ENCODE measurements at regions not wholly inside any gene's neighbourhood (a gene's known extent, or its start where the extent isn't known, plus 50 kb on each side); places are given as distances from the start of the nearest gene placed in this dataset.

DNA sequence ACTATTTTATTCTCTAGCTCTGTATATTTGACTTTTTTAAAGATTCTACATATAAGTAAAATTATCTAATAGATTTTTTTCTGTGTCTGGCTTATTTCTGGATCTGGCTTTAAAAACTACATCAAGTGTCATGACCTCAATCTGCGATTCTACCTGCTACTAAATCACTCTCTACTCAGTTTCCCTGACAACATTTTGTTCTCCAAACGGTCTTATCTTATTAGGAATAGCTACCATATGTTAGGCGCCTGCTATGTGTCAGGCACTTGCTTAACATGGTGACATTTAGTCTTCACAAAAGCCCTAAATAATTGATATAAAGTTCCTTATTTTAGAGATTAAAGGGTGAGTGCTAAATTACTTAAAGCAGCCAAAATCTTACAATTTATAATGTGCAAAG, 1362.9 kb upstream of the FLRT2 start:
- DNase-seq = no peak

DNA sequence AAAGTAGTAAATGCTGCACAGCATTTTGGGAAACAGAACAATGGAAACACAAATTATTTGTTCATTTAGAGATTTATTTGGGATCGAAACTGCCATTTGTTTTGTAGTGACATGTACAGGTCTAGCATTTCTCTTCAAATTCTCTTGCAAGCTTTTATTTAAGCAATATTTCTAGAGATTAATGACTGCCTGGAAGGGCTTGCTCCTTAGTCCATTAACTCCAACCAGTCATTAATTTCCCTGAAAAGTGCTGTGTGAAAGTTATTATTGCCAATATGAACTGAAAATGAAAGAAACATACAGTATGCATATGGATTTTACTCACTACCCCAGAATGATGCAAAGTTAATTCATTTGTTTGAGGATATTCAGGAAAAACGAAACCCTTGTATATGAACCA, 1349.6 kb upstream of the FLRT2 start:
- no peak for DNase-seq

DNA sequence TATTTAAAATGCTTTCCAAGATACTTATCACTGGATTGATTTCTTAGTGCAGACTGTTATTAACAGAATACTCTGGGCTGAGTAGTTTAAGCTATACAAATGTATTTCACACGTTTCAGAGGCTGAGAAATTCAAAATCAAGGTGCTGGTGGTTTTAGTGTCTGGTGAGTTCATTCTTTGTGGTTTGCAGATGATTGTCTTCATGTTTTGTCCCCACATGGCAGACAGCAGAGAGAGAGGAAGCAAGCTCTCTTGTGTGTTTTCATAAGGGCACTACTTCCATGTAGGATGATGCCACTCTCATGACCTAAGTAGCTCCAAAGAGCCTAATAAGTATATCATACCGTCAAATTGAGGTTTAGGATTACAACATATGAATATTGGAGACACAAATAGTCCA, 1348.9 kb upstream of the FLRT2 start:
- DNase-seq = no peak

DNA sequence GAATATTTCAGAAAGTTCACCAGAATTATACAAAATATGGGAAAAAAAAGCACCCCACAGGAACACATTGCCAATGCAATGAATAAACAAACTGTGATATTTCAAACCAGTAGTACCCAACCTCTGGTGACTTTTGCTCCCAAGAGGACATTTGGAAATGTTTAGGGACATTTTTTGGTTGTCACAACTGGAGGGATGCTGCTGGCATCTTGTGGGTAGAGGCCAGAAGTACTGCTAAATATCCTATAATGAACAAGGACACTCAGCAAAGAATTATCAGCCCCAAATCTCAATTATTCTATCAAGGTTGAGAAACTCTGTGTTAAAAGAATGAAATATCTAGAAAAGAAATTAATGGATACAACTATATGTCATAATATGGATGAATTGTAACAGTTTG, 1334.4 kb upstream of the FLRT2 start:
- no peak for DNase-seq

DNA sequence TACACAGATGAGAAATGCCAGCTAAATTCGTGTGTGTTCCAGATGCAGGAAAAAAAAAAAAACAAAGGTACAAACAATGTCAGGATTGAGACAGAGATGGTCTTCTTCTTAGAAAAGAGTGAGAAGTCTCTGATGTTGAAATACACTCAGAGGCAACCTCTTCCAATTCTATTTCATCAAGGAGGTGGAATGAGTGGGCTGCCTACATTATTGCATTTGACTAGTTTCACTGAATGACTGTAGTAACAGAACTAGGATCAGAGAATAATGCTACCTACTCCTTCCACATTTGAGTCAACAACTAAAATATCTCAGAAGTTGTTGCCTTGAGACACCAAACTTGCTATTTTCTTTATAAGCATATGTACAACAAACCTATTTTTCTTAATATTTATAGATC, 1332.2 kb upstream of the FLRT2 start:
- DNase-seq = no peak

DNA sequence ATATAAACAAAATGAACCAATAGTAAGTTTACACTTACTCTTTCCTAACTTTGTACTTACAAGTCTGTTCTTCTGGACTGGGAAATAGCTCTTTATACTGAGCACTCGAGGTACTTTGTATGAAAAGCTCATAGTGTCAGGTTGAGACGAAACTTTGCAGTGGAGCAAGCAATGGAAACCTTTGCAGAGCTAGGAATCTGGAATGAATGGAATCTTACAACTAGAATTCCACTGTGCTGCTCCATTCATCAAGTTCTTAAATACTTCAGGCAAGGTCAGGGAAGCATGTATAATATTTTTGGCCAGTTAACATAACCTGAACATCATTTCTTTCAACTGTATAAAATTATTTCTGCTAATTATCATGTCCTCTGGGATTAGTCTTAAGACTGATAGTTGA, 1327.5 kb upstream of the FLRT2 start:
- no peak for DNase-seq

DNA sequence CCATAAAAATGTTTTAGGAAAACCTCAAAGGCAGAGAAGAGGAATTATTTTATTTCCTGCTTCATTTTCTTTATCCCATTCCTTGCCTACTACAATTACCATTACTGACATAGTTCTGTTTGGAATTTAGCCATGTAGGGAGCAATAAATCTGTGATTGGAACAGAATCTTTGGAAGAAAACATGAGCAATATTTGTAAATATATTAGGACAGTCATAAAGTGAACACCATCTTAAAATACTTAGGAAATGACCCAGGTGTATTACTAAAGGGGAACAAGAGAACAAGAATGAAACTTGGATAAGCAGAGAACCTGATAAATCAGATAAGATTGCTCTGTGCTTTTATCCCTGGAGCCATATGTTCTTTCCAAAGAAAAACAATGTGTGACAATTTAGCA, 1326.0 kb upstream of the FLRT2 start:
- no peak for DNase-seq

DNA sequence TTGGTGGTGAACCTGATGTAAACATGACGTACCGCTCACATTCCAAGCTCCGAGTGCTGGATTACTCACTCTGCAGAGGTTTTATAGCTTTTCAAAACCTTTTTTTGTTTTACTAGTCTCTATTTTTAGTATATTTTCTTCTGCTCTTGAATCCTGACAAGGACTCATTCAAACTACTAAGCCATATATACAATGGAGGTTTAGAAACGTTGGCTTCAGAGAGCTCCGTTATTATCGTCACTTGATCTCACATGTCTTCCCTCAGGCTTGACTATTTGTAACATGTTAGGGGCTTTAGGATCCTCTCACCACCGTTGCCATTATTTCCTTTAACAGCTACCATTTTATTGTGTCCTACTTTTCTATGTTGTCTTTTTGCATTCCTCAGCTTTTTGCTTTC, 1321.5 kb upstream of the FLRT2 start:
- DNase-seq = no peak

DNA sequence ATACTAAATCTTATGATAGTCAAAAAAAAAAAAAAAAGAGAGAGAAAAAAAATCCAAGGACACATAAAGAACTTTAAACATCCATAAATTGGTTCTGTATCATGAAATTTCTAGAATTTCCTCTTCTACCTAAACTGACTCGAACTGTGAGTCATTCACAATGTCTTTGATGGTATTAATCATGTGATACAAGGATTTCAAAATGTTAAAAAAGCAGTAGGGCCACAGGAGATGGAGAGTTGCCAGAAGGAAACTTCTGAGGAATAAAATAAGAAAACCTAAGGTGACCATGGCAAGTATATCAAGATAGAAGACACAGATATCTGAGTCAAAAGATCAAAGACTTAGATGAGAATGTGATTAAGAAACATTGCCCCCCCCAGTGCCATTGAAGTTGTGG, 1320.9 kb upstream of the FLRT2 start:
- no peak for DNase-seq

DNA sequence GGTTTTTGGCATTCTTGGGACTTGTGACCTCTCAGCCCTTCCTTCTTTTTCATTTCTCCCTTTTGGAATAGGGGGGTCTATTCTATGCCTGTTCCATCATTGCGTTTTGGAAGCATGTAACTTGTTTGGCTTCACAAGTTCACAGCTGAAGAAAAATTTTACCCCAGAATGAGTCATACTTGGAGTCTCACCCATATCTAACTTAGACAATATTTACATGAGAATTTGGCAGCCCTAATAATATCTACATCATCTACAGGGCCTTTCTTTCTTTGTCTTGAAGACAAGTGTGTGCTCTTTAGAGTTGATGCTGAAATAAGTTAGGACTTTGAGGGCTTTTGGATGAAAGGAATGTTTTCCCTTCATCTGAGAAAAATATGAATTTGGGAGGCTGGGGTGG, 1312.9 kb upstream of the FLRT2 start:
- DNase-seq = no peak

DNA sequence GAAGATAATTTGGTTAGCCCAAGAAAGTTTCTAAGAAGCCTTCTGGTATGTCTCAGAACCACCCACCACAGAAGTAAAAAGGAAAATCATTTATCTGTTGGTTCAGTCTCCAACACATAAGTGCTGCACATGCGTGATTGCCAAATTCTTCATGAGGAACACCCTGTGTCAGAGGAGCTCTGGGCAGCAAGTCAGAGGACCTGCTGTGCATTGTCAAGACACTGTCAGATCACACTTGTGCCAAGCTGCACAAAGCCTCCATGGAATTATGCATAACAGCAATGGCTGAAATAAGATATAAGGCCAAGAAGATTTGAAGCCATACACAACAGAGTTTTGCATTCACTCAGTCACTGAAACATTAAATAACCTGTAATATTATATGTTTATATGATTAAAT, 1304.7 kb upstream of the FLRT2 start:
- no peak for DNase-seq

DNA sequence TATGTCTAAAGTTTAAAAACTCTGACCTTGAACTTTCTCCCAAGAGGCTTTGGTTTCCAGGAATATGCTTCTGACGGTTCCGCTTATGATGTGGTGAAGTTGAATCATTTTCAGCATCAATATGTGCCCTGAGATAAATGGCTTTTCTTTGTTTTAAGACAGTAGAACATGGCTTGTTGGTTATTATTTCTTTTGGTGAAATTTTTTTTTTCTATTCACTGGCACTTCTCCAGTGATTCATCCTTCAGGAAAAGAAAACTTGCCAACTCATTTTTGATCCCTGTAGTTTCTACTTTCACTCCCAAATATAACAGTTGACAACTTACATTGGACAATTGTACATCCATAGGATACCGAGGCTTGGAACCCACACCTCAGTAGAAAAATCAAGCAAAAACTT, 1301.2 kb upstream of the FLRT2 start:
- no peak for DNase-seq

DNA sequence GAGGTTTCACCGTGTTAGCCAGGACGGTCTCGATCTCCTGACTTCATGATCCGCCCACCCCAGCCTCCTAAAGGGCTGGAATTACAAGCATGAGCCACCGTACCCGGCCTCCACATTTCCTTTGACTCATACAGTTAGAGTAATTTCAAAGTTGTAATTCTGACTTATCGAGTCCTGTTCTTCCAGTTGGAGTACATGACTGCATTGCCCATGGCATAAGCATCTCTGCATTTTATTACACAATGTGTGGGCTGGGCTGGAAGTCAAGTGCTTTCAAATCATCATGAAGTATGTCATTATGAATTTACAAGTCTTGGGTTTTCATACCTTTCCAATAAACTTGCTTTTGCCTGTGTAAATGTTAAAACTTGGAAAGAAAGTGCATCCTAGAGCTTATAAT, 1295.7 kb upstream of the FLRT2 start:
- no peak for DNase-seq

DNA sequence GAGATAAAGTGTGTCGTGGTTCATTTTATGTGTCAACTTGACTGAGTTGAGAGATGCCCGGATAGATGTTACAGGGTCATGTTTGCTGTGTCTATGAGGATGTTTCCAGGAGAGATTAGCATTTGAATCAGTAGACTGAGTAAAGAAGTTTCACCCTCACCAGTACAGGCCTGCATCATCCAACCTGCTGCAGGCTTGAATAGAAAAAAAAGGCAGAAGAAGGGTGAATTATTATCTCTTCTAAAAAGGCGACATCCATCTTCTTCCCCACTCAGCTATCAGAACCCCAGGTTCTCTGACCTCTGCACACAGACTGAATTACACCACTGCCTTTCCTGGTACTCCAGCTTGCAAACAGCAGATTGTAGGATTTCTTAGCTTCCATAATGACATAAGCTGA, 1293.7 kb upstream of the FLRT2 start:
- no peak for DNase-seq

DNA sequence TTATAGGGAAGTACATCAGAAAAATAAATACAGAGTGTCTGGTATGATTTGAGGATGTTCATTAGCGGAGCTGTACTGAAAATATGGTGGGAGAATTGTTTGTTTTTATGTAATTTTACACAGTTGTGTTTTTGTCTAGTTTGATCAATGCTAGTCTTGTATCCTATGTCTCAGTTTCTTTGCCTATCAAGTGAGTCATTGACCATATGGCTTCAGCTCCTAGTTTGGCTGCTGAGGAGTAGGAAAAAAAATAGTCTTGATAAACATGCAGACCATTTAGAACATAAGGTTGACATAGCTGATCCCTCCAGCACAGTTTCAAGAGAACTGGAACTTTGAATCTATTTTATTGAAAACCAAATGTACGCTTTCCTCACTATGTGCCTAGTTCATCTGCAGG, 1292.1 kb upstream of the FLRT2 start:
- DNase-seq = no peak

DNA sequence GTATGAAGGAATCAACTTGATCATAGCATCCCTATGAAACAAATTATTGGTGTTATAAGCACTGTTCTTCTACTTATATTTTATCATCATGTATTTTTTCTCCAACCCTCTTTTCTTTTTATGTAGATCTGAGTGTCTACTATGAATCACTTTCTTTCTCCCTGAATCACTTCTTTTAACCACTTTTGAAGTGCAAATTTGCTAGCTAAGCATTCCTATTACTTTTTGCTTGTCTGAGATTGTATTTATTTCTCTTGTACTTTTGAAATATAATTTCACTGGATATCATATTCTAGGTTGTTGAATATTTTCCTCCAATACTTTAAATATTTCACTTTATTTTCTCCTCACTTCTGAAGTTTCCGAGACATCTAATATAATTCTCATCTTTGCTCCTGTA, 1282.3 kb upstream of the FLRT2 start:
- no peak for DNase-seq

DNA sequence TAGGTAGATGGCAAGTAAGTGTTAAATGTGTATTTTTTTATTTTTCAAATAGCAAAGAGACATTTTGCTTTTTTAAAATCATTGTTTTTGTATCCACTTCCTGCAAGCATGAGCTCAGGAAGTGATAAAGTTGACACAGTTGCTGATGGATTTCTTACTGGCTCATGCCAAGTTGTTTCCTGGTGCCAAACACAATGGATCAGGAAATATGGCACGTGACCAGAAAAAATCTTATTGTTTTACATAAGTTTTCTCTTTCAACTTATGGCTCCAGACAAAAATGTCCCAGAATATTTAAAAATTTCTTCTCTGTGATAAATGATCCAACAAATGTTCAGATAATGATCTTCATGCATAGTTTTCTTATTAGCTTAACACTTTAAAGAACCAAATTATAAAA, 1279.1 kb upstream of the FLRT2 start:
- no peak for DNase-seq

DNA sequence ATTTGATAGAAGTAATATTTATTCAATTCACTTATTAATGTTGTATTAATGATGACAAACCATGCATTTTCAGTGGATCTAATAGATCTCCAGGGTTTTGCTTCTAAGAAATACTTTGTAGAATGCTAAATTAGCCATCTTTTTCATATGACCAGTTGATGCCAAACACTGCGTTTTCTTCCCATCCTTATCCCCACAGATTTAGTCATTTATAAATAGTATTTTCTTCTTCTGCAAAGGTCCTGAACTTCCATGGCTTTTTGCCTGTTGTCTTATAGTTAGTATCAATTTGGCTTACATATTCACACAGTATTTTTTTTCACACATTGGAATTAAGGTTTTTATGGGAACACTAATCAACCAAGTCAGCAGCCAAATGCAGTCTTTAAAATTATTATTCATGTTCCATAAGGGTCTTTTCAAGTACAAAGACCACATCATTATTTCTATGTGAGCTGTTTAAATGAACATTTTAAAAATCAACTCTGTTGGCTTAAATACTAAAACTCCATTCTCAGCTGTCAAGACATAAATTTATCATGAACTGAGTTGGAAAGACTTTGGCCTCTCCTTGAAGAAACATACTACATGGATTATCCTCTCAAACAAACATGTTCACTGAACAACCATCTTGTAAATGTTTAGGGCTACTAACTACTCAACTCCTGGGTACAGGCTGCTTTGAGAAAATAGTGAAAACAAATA, 1278.4 kb upstream of the FLRT2 start:
- DNase-seq = no peak

DNA sequence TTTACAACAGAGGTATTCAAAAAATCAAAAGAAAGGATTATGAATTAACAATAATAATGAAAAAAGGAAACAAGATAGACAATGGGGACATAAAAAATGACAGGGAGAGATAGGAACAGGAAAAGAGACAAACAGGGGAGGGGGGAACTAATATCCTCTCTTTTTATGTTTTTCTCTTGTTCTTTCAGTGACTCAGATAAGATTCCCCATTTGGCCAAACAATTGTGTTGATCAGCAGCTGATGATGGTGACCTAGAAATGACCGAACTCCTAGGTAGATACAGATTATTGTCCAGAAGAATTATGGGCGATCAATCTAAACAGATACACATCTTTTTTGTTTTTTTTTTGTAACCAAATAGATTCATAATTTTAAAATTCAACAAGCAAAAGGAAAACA, 1277.2 kb upstream of the FLRT2 start:
- DNase-seq = no peak

DNA sequence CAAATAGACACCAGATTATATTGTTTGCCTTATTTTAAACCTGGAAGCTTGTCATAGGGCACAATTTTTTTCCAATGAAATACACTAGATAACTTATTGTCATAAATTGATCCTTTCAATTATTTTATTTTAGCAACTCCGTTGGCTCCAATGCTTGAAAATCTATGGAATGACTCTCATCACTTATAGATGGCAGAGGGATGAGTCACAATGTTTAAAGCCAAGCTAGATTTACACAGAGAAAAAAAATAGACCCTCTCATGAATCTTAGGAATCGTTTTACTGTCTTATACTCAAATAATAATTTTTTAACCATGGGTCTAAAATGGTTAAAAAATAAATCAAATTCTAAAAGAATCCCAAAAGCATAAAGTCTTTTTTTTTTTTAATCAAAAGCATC, 1276.6 kb upstream of the FLRT2 start:
- no peak for DNase-seq

DNA sequence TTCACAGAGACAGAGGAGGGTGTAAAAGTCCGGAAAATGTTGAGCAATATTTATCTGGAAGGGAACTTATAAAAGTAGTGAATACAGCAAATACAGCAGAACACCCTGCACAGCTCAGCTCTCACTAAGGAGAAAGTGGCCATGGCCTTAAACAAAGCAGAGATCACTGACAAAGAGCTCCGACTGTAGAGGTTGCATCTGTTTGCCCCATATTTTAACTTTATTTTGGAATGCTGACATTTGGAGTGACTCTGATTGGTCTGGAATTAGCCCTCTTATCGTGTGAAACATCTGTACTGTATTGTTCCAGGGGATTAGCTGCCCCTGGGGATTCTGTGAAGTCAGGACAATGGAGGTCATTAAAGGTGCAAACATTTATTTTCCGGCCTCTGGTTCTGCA, 1275.7 kb upstream of the FLRT2 start:
- DNase-seq = no peak

DNA sequence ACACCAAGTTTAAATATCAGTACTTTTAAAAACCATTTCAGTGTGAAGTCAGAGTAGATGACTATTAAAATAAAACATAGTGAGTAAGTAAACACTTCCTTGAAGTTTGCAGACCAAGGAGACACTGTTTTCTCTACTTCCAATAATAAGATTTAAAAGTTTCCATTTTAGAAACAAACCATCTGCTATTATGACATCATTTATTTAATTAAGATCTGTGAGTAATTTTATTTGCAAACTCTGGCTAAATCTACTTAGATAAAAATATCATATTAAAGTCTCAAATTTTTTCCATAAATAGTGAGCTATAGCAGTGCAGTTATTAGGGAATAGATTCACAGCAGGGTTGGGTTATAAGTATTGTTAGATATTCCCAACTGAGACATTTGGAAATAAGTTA, 1267.0 kb upstream of the FLRT2 start:
- DNase-seq = no peak

DNA sequence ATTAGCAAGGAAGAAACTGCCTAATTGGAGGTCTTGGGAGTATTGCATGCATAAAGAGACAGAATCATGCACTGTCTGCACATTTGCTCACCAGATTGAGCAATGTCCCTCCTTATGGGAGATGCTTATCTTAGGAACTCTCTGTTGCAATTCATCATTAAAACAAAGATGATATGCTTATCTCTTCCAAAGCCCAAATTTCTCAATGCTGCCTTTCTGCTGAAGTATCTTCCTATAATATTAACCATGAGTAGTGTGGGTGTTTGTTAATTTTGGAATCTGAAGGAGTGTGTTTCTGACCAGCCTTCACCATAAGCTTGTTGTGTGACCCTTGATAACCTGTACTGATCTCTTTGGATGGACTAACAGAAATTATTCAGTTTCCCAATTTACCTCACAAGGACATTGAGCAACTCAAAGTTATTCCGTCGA, 1257.6 kb upstream of the FLRT2 start:
- no peak for DNase-seq

DNA sequence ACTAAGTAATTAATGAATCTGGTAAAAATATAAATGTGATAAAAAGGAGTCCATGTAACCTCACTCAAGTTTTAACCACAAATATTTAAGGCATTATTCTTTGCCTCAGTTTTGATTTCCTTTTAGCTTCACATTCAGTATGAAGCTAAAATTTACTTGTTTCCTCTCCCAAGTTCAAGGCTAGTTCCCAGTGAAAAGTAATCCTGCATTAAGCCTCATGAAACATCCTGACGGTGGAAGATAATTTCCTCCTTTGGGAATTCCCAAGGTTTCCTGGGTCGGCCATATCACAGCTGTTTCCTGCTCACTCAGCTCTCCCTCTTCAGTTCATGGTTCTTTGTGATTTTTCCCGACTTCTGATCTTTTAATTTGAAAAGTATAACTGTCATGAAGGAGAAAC, 1256.8 kb upstream of the FLRT2 start:
- no peak for DNase-seq

DNA sequence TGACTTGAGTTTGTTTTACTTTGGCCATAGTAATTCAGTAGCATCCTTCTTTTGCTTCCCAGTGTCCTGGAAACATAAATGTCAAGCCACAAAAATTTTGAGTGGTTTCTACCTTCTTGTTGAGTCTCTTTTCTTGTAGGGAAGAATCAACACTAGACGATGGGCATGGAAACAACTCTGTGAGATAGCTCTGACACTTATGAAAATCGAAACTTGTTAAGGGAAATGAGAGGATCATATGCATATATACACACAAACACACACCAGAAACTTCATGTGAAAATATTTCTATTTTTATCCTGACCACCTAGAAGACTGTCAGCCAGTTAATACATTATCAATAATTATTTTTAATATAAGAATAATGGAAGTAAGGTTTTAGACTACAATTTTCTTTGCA, 1247.3 kb upstream of the FLRT2 start:
- no peak for DNase-seq

DNA sequence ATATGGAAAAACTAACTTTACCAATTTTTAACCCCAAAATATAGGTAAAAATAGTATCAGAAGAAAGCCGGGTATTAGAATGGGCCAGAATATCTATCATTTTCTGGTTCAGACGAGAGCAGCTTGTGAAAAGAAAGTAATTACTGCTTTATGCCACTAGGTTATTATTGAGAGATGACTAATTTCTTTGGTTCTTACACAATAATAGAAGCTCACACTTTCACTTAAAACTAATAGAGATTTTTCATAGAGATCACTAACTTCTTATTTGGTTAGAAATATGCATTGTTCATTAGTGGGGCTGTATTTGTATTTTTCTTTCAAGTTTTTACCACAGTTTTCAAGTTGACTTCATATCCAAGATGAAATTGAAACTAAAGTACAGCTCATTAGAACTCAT, 1241.2 kb upstream of the FLRT2 start:
- DNase-seq = no peak

All from stimulated activated CD4-positive, alpha-beta T cell treated with anti-CD3 and anti-CD28 coated beads, Interleukin-4, amount 100 ng/mL, for 1 hour (primary cell).